Urinary bladder (tissue), 3 donors: ENCODE measurements at regions not wholly inside any gene's neighbourhood (a gene's known extent, or its start where the extent isn't known, plus 50 kb on each side); places are given as distances from the start of the nearest gene placed in this dataset.

ENCODE experiments used
- DNase-seq: peaks from one replicate; pipeline ENCODE4 v3.0.0-alpha.2; 2015; ENCODE audit errors: extremely low spot score
- H3K27ac ChIP-seq: one replicate; pipeline ENCODE4 v1.5.1; 2013; ENCODE audit warnings: low read depth, mild to moderate bottlenecking, moderate library complexity
- H3K36me3 ChIP-seq: one replicate; pipeline ENCODE4 v1.6.1; 2013; ENCODE audit warnings: mild to moderate bottlenecking, moderate library complexity; ENCODE audit not compliant: insufficient read depth
- H3K4me1 ChIP-seq: one replicate; pipeline ENCODE4 v1.6.1; 2013; ENCODE audit warnings: mild to moderate bottlenecking, moderate library complexity; ENCODE audit not compliant: insufficient read depth
- H3K4me3 ChIP-seq: one replicate; pipeline ENCODE4 v1.5.1; 2013; ENCODE audit warnings: low read depth, low read length
- WGBS: extraction: QIAGEN DNeasy Blood & Tissue Kit; methylation state at CpG from one replicate; pipeline ENCODE4 v1.1.7; 2013; 5-methylcytosine and 5-hydroxymethylcytosine counted together
- donor health status: healthy with polysubstance abuse.
- donor health status: healthy.

DNA sequence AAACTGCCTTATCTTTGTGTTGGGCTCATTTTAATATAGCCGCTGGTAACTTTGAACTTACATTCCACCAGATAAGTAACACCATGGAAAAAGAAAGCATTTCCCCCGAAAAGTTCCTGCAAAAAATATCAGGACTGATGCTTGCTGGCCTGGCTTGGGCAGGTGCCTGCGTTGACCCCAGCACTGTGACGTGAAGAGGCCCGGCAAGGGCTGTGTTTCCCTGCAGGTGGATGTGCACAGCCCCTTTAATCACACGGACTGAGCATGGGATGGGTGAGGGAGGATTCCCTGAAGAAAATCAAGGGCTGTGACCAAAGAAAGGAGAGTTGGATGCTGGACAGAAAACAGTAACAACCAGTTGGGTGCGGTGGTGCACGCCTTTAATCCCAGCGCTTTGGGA is 138.2 kb downstream of the NSG2 start:
- no peak for DNase-seq
- 81% methylated on average over 9 of the region's 9 CpGs for WGBS
- peaks cover 2% of the 10 kb centered on the region for H3K4me1 ChIP-seq
- no peak overlapping the region for H3K4me3 ChIP-seq
- no peaks in the 10 kb centered on the region for H3K36me3 ChIP-seq
- H3K27ac ChIP-seq: no peak overlapping the region

- Histone ChIP-seq H3K4me3 (no peak overlapping the region), H3K4me1 (peaks cover 2% of the 10 kb centered on the region), H3K27ac (no peak overlapping the region), H3K36me3 (no peaks in the 10 kb centered on the region)
- no peak for DNase-seq
- 89% methylated on average over 3 of the region's 3 CpGs for WGBS
Observed at GRCh38 chr5:174185506-174185905, 140.0 kb downstream of the NSG2 start.

DNA sequence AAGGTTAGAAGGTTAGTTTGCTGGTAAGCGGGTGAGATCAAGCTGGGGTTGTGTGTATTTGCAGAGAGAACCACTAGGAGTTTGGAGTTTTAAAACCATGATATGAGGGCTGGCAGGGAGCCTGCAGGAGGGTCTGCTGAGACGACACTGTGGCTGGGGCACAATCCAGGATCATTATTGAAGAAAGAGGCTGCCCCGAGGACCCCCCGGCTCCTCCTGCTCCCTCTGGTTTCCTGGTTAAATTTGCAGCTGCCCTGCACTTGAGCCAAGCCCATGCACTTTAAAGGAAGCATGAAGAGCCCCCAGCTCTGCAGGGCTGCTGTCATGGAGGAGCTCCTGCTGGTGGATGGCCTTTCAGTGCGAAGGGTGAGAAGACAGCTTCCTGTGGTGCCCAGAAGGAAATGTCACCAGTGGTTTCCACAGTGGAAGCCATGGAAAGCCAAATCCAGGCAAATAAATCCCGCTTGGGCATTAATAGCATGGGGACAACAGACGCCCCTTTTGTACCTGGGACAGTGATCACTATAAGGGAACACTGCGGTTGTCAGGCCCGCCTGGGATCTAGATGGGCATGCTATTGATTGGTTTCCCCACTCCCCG is 140.7 kb downstream of the NSG2 start:
- Histone ChIP-seq H3K36me3 (no peaks in the 10 kb centered on the region), H3K27ac (no peak overlapping the region), H3K4me3 (no peak overlapping the region), H3K4me1 (peaks cover 2% of the 10 kb centered on the region)
- 80% methylated on average over 10 of the region's 10 CpGs for whole genome bisulfite sequencing
- no peak for DNase-seq

GRCh38 chr5:174187001-174187400 is 141.5 kb downstream of the NSG2 start:
- H3K36me3 ChIP-seq: no peaks in the 10 kb centered on the region
- peaks cover 2% of the 10 kb centered on the region for H3K4me1 ChIP-seq
- WGBS: 85% methylated on average over 7 of the region's 7 CpGs
- no peak for DNase-seq
- H3K4me3 ChIP-seq: no peak overlapping the region
- H3K27ac ChIP-seq: no peak overlapping the region

- H3K27ac ChIP-seq: no peak overlapping the region
- DNase-seq: no peak
- H3K4me1 ChIP-seq: peaks cover 2% of the 10 kb centered on the region
- H3K36me3 ChIP-seq: no peaks in the 10 kb centered on the region
- H3K4me3 ChIP-seq: no peak overlapping the region
- WGBS: 80% methylated on average over 6 of the region's 6 CpGs
Observed at GRCh38 chr5:174187481-174187880, 142.0 kb downstream of the NSG2 start.

DNA sequence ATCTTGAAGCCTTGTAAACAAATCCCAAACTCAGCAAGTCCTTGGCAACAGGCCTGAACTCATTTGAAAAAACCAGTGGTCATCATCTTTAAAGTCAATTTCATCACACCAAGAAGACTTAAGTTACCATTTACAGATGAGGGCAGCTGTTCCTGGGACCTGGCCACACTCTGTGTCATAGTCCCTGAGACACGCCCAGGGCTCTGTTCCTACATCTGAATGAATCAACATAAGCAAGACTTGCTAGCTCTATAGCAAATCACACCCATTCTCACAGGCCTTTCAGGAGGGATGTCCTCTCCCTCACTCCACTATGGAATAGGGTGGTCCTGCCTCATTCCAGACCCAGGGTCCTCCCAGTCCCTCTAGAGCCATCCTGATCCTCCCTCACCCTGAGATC is 142.8 kb downstream of the NSG2 start:
- no peak for DNase-seq
- H3K4me1 ChIP-seq: peaks cover 2% of the 10 kb centered on the region
- no peak overlapping the region for H3K27ac ChIP-seq
- WGBS: 69% methylated on average over 1 of the region's 1 CpG
- no peaks in the 10 kb centered on the region for H3K36me3 ChIP-seq
- H3K4me3 ChIP-seq: no peak overlapping the region

GRCh38 chr5:174189654-174190541 is 144.4 kb downstream of the NSG2 start:
- no peak overlapping the region for H3K27ac ChIP-seq
- H3K36me3 ChIP-seq: no peaks in the 10 kb centered on the region
- peaks cover 2% of the 10 kb centered on the region for H3K4me1 ChIP-seq
- 60% methylated on average over 19 of the region's 19 CpGs for WGBS
- H3K4me3 ChIP-seq: no peak overlapping the region
- no peak for DNase-seq

GRCh38 chr5:174191076-174191475 is 145.6 kb downstream of the NSG2 start:
- H3K4me1 ChIP-seq: peaks cover 2% of the 10 kb centered on the region
- H3K4me3 ChIP-seq: no peak overlapping the region
- no peak overlapping the region for H3K27ac ChIP-seq
- 81% methylated on average over 4 of the region's 4 CpGs for WGBS
- no peaks in the 10 kb centered on the region for H3K36me3 ChIP-seq
- no peak for DNase-seq

GRCh38 chr5:174191850-174192655 is 146.5 kb downstream of the NSG2 start:
- 61% methylated on average over 10 of the region's 10 CpGs for WGBS
- DNase-seq: no peak

DNA sequence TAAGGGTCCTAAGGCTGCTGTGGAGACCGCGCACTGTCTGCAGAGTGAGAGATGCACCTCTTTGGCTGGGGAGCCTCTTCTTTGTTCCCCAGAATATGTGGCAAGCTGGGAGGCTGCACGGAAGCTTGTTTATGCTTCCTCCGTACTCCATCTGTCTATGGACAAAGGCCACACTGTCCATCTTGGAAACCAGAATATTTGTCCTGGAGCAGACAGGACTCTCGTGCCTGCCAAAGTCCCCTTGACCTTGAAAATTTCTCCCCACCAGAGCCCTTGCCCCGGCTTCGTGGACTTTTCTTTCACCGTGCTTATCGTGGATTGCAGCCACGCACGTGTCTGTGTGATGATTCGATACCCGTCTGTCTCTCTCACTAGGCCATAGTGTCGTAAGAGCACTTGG is 147.4 kb downstream of the NSG2 start:
- WGBS: 88% methylated on average over 14 of the region's 14 CpGs
- DNase-seq: no peak
- no peaks in the 10 kb centered on the region for H3K36me3 ChIP-seq
- H3K4me3 ChIP-seq: no peak overlapping the region
- peaks cover 2% of the 10 kb centered on the region for H3K4me1 ChIP-seq
- no peak overlapping the region for H3K27ac ChIP-seq

More at GRCh38 chr5:174191850-174192655, 146.5 kb downstream of the NSG2 start:
- Histone ChIP-seq H3K36me3 (no peaks in the 10 kb centered on the region), H3K4me1 (peaks cover 2% of the 10 kb centered on the region), H3K27ac (no peak overlapping the region), H3K4me3 (no peak overlapping the region)

GRCh38 chr5:174195517-174195916 is 150.0 kb downstream of the NSG2 start:
- Histone ChIP-seq H3K4me3 (no peak overlapping the region), H3K36me3 (no peaks in the 10 kb centered on the region), H3K4me1 (no peaks in the 10 kb centered on the region), H3K27ac (no peak overlapping the region)
- no peak for DNase-seq
- WGBS: 45% methylated on average over 2 of the region's 2 CpGs

DNA sequence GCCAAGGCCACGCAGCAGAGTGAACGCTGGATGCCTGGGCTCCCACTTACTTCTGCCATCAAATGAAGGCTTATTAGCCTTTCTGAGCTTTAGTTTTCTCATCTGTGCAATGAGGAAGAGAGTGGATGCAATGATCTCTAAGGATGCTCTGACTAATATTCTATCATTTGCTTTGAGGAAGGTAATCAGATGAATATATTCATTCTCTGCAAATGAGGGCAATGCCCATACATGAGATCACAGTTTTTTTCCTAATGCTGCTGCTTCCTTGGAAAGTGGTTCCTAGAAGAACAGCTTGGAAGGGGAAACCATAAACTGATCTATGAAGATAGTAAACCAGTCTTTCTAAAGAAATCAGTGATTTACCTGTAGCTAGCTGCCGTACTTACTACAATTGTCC is 152.4 kb downstream of the NSG2 start:
- WGBS: 89% methylated on average over 3 of the region's 3 CpGs
- H3K4me1 ChIP-seq: no peaks in the 10 kb centered on the region
- no peaks in the 10 kb centered on the region for H3K36me3 ChIP-seq
- no peak overlapping the region for H3K4me3 ChIP-seq
- H3K27ac ChIP-seq: no peak overlapping the region
- no peak for DNase-seq

GRCh38 chr5:174198541-174198940 is 153.0 kb downstream of the NSG2 start:
- WGBS: 77% methylated on average over 8 of the region's 8 CpGs

GRCh38 chr5:174202996-174203395 is 157.5 kb downstream of the NSG2 start:
- DNase-seq: no peak
- no peaks in the 10 kb centered on the region for H3K36me3 ChIP-seq
- no peak overlapping the region for H3K4me3 ChIP-seq
- WGBS: 76% methylated on average over 6 of the region's 6 CpGs
- no peaks in the 10 kb centered on the region for H3K4me1 ChIP-seq
- H3K27ac ChIP-seq: no peak overlapping the region

More at GRCh38 chr5:174198541-174198940, 153.0 kb downstream of the NSG2 start:
- Histone ChIP-seq H3K4me1 (no peaks in the 10 kb centered on the region), H3K36me3 (no peaks in the 10 kb centered on the region), H3K4me3 (no peak overlapping the region), H3K27ac (no peak overlapping the region)
- DNase-seq: no peak
